Glutamatergic neuron (in vitro differentiated cells): ENCODE measurements at regions not wholly inside any gene's neighbourhood (a gene's known extent, or its start where the extent isn't known, plus 50 kb on each side); places are given as distances from the start of the nearest gene placed in this dataset.

Source experiments
- DNase-seq: peaks from one replicate; pipeline ENCODE4 v3.0.0; 2022
- H3K27ac Mint-ChIP-seq: one replicate; pipeline ENCODE4 v1.8.0; 2020; ENCODE audit warnings: mild to moderate bottlenecking, mixed read lengths, inconsistent platforms; ENCODE audit not compliant: unreplicated experiment
- H3K27me3 Mint-ChIP-seq: one replicate; pipeline ENCODE4 v1.8.0; 2020; ENCODE audit warnings: mild to moderate bottlenecking, moderate library complexity, mixed read lengths, inconsistent platforms; ENCODE audit not compliant: unreplicated experiment
- H3K36me3 Mint-ChIP-seq: one replicate; pipeline ENCODE4 v1.8.0; 2020; ENCODE audit warnings: mild to moderate bottlenecking, mixed read lengths, inconsistent platforms; ENCODE audit not compliant: unreplicated experiment
- H3K4me1 Mint-ChIP-seq: one replicate; pipeline ENCODE4 v1.8.0; 2020; ENCODE audit warnings: mild to moderate bottlenecking, low read depth, mixed read lengths, inconsistent platforms; ENCODE audit not compliant: unreplicated experiment
- H3K4me3 Mint-ChIP-seq: one replicate; pipeline ENCODE4 v1.8.0; 2020; ENCODE audit warnings: mild to moderate bottlenecking, mixed read lengths, inconsistent platforms; ENCODE audit not compliant: unreplicated experiment
- H3K9me3 Mint-ChIP-seq: one replicate; pipeline ENCODE4 v1.8.0; 2020; ENCODE audit warnings: mild to moderate bottlenecking, moderate library complexity, mixed read lengths, inconsistent platforms; ENCODE audit not compliant: unreplicated experiment
- TF ChIP-seq, protein P1 (sequence below): fragments of 200-600 bp; sonication (generic); IDR thresholded peaks from one replicate; pipeline ENCODE4 v1.5.0; 2021; ENCODE audit not compliant: partially characterized antibody, unreplicated experiment

DNA sequence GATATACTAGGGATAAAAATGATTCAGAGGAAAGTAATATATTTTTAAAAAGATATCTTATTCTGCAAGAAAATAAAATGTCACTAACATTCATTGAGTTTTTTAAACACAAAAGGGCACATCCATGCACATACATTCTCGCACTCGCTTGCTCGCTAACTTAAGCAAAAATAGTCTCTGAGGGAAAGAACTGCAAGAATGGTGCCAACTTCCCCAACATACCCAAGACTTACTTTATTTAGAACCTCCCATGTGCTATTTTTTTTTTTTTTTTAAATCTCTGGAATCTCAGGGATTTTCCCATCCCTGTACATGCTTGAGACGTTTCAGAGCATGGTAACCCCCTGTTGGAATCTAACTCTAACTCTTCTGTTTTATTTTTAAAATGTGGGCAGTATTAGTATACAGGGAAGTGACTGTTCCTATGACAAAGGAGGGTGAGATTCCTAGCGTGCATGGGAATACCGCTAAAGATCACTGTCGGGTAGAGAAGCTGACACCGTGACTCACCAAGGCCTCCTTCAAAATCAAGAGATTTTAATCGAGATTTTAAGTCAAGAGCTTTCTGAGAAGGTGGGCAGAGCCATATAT is 187.9 kb upstream of the ZEB2 start:
- H3K27ac Mint-ChIP-seq = no peak overlapping the region
- DNase-seq = no peak
- peaks cover 9% of the 10 kb centered on the region for H3K4me1 Mint-ChIP-seq

DNA sequence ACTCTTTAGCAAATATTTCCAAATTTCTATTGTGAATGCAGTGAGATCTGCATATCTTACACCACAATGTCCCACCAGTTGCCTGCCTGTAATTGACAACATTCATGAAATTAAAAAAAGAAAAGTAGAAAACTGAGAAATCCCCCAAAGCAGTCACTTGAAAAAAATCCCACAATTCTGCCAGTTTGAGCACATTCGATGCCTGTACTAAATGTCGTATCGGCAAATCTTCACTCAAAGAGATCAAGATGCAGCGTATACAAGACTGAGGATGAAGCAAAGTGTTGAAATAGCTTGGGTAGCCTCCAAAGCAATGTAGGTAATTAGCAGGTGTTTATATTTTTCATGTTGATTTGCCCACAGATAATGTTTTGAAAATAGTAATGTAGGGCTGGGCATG is 186.7 kb upstream of the ZEB2 start:
- H3K9me3 Mint-ChIP-seq = no peaks in the 10 kb centered on the region
- no peak overlapping the region for H3K4me3 Mint-ChIP-seq
- TF ChIP-seq, protein P1, sequence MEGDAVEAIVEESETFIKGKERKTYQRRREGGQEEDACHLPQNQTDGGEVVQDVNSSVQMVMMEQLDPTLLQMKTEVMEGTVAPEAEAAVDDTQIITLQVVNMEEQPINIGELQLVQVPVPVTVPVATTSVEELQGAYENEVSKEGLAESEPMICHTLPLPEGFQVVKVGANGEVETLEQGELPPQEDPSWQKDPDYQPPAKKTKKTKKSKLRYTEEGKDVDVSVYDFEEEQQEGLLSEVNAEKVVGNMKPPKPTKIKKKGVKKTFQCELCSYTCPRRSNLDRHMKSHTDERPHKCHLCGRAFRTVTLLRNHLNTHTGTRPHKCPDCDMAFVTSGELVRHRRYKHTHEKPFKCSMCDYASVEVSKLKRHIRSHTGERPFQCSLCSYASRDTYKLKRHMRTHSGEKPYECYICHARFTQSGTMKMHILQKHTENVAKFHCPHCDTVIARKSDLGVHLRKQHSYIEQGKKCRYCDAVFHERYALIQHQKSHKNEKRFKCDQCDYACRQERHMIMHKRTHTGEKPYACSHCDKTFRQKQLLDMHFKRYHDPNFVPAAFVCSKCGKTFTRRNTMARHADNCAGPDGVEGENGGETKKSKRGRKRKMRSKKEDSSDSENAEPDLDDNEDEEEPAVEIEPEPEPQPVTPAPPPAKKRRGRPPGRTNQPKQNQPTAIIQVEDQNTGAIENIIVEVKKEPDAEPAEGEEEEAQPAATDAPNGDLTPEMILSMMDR = no peak
- peaks cover 5% of the 10 kb centered on the region for H3K4me1 Mint-ChIP-seq
- no peaks in the 10 kb centered on the region for H3K27me3 Mint-ChIP-seq
- no peaks in the 10 kb centered on the region for H3K36me3 Mint-ChIP-seq
- DNase-seq = no peak
- no peak overlapping the region for H3K27ac Mint-ChIP-seq

More for the DNA sequence above, 187.9 kb upstream of the ZEB2 start:
- TF ChIP-seq, protein P1 = no peak
- Mint-ChIP-seq H3K9me3 (no peaks in the 10 kb centered on the region), H3K27me3 (no peaks in the 10 kb centered on the region), H3K36me3 (no peaks in the 10 kb centered on the region), H3K4me3 (no peak overlapping the region)

DNA sequence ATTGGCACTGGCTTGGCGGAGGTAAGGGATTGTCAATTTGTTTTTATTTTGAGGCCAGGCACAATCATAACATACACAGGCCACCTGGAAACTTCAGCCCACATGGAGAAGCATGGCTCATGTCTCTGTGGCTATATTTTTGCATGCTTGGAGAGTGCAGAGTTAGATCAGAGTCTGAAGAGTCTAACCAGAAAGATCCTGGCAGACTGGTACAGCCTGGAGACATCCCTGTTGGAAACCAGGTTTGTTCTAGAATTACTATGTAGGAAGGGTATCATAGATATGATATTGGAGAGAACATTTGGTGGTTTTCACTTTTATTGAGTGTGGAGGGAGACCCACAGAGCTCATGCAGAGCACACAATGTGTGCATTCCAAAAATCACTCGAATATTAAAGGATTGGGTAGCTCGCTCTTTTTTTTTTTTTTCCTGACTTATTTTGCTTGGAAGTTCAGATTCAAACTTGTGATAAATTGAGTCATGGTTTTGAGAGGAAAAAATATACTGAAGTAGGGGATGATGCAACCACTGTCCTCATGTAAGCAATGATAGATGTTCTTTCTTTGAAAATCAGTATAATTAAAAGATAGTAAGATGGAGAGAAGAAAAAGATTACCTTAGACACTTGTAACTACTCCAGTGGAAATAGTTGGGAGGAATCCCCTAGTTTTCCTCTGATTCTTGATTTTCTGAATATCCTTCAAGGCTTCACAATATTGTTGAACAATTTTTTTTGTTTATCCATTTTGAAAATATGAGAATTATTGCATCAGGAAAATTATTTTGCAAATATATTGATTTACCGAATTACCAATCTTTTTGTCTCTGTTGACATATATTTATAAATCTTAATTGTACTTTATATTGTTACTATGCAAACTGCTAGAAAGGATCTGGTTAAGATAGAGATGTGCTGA is 185.7 kb upstream of the ZEB2 start:
- DNase-seq = no peak
- Mint-ChIP-seq H3K4me1 (peaks cover under 1% of the 10 kb centered on the region), H3K27ac (no peak overlapping the region), H3K4me3 (no peak overlapping the region), H3K27me3 (no peaks in the 10 kb centered on the region), H3K36me3 (no peaks in the 10 kb centered on the region), H3K9me3 (no peaks in the 10 kb centered on the region)
- TF ChIP-seq, protein P1 = no peak

DNA sequence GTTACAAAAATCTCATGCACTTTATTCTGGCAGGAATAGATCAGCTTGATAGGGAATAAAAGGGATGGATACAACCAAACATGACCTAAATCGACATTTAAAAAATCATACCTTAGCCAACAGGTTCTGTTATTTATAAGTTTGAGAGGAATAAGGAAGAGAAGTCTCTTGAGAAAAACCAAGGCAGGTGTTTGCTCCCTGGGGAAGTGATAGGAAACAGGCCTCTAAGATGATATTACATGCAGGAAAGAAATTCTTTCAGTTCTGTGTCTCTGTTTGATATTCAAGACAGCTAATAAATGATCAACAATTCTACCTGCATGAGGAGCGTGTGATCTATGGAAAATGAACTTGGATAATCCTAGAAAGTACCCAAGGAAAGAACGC is 184.8 kb upstream of the ZEB2 start:
- DNase-seq = no peak
- Mint-ChIP-seq H3K36me3 (no peaks in the 10 kb centered on the region), H3K27me3 (no peaks in the 10 kb centered on the region), H3K4me3 (no peak overlapping the region), H3K4me1 (no peaks in the 10 kb centered on the region), H3K9me3 (no peaks in the 10 kb centered on the region), H3K27ac (no peak overlapping the region)
- TF ChIP-seq, protein P1 = no peak
